Chondrocyte (in vitro differentiated cells): ENCODE measurements at regions not wholly inside any gene's neighbourhood (a gene's known extent, or its start where the extent isn't known, plus 50 kb on each side); places are given as distances from the start of the nearest gene placed in this dataset.

ENCODE experiments used
- DNase-seq: peaks from one replicate; pipeline ENCODE4 v3.0.0; 2021; ENCODE audit warnings: mixed read lengths, low spot score
- H3K27ac Mint-ChIP-seq: one replicate; pipeline ENCODE4 v1.8.0; 2021; ENCODE audit warnings: mild to moderate bottlenecking, moderate library complexity, mixed read lengths; ENCODE audit not compliant: unreplicated experiment
- H3K27me3 Mint-ChIP-seq: 2 replicates; pipeline ENCODE4 v1.8.0; 2021; ENCODE audit warnings: low read depth, mixed read lengths
- H3K36me3 Mint-ChIP-seq: 2 replicates; pipeline ENCODE4 v1.8.0; 2021; ENCODE audit warnings: low read depth, mixed read lengths
- H3K4me1 Mint-ChIP-seq: 2 replicates; pipeline ENCODE4 v1.8.0; 2021; ENCODE audit warnings: low read depth, mild to moderate bottlenecking, mixed read lengths
- H3K4me3 Mint-ChIP-seq: one replicate; pipeline ENCODE4 v1.8.0; 2021; ENCODE audit warnings: mild to moderate bottlenecking, moderate library complexity, mixed read lengths; ENCODE audit not compliant: unreplicated experiment
- H3K9me3 Mint-ChIP-seq: 2 replicates; pipeline ENCODE4 v1.8.0; 2021; ENCODE audit warnings: low read depth, mixed read lengths
- TF ChIP-seq, protein P1 (sequence below): fragments of 200-600 bp; sonication (generic); IDR thresholded peaks from 2 replicates; pipeline ENCODE4 v1.5.0; 2021; ENCODE audit warnings: antibody characterized with exemption, mild to moderate bottlenecking, moderate library complexity

DNA sequence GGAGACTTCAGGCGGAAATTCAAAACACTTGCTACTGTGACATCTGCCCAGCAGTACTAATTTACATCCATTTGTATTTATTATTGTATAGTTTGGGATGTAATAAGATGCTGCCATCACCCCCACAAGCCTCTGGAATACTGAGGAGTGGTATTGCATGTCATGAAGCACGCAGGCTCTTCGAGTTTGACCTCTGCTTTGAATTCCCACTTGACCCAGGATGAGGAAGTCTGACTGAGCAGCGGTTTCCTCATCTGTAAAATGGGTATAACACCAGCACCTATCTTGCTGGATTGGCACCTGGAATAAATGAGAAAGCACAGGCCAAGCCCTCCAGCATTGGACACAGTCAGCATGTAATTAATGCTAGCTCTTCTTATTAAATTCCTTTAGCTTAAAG lies 116.0 kb upstream of the DIO3 start:
- no peaks in the 10 kb centered on the region for H3K4me1 Mint-ChIP-seq
- H3K27ac Mint-ChIP-seq: no peak overlapping the region
- H3K4me3 Mint-ChIP-seq: no peak overlapping the region
- TF ChIP-seq, protein P1, sequence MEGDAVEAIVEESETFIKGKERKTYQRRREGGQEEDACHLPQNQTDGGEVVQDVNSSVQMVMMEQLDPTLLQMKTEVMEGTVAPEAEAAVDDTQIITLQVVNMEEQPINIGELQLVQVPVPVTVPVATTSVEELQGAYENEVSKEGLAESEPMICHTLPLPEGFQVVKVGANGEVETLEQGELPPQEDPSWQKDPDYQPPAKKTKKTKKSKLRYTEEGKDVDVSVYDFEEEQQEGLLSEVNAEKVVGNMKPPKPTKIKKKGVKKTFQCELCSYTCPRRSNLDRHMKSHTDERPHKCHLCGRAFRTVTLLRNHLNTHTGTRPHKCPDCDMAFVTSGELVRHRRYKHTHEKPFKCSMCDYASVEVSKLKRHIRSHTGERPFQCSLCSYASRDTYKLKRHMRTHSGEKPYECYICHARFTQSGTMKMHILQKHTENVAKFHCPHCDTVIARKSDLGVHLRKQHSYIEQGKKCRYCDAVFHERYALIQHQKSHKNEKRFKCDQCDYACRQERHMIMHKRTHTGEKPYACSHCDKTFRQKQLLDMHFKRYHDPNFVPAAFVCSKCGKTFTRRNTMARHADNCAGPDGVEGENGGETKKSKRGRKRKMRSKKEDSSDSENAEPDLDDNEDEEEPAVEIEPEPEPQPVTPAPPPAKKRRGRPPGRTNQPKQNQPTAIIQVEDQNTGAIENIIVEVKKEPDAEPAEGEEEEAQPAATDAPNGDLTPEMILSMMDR: no peak
- H3K9me3 Mint-ChIP-seq: no peaks in the 10 kb centered on the region
- H3K27me3 Mint-ChIP-seq: peaks cover 25% of the 10 kb centered on the region
- no peaks in the 10 kb centered on the region for H3K36me3 Mint-ChIP-seq
- DNase-seq: no peak

- TF ChIP-seq, protein P1: no peak
- Mint-ChIP-seq H3K36me3 (no peaks in the 10 kb centered on the region), H3K9me3 (no peaks in the 10 kb centered on the region), H3K27me3 (peaks cover 23% of the 10 kb centered on the region), H3K4me1 (no peaks in the 10 kb centered on the region), H3K4me3 (no peak overlapping the region), H3K27ac (no peak overlapping the region)
- DNase-seq: no peak
Measured at GRCh38 chr14:101446387-101446969, 114.8 kb upstream of the DIO3 start.

DNA sequence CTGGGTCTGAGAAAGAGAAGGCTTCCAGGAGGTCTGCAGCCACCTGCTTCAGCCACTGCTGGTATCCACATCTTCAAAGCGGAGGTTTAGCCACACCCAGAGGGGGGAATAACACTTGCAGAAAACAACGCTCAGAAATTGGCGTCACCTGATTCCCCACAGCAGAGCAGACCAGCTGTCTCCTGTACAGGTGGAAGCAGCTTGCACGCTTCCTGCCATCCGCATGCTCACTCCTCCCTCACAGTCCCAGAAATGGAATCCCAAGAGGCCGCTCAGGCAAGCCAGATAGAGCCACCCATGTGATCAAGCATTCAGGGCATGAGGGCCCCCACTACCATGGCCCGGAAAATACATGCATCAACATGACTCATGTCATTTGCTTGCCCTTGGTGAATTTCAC lies 112.2 kb upstream of the DIO3 start:
- DNase-seq: no peak
- H3K4me3 Mint-ChIP-seq: no peak overlapping the region
- no peaks in the 10 kb centered on the region for H3K9me3 Mint-ChIP-seq
- H3K4me1 Mint-ChIP-seq: no peaks in the 10 kb centered on the region
- peaks cover 38% of the 10 kb centered on the region for H3K27me3 Mint-ChIP-seq
- no peak overlapping the region for H3K27ac Mint-ChIP-seq
- TF ChIP-seq, protein P1: no peak
- no peaks in the 10 kb centered on the region for H3K36me3 Mint-ChIP-seq

DNA sequence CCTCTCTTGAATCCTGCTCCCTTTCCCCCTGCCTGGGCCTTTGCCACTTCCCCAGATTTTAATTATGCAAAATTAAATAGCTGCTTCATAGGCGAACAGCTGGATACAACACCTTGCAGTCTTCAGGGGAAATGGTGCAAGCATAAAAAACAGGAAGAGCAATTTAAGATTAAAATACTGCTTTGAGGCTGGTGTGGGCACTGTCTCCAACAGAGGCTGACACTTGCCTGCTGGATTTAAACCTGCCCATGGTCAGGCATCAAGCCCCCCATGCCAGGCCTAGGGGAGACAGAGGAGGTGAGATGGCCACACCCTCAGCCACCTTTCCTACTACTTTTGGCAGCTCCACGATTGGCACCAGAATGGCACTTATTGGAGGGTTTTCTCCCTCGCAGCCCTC lies 110.1 kb upstream of the DIO3 start:
- TF ChIP-seq, protein P1: no peak
- Mint-ChIP-seq H3K4me1 (no peaks in the 10 kb centered on the region), H3K4me3 (no peak overlapping the region), H3K27ac (no peak overlapping the region), H3K36me3 (no peaks in the 10 kb centered on the region), H3K9me3 (no peaks in the 10 kb centered on the region), H3K27me3 (peaks cover 52% of the 10 kb centered on the region)
- no peak for DNase-seq

DNA sequence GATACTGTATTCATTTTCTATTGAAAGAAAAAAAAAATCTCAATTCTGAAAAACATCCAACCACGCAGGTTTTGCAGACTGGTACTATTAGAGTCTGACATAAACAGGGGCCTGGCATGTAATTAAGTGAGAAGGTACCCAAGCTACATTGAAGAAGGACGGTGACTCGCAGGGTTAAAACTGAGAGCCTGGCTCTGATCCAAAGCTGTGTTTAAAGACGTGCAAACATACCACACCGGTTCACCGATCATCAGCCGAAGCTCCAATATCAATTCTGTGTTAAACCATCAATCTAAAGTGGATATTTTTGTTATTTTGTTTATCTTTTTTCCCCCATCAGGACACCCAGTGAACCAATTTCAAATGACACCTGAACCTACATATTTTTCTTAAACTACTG lies 108.1 kb upstream of the DIO3 start:
- no peaks in the 10 kb centered on the region for H3K36me3 Mint-ChIP-seq
- H3K4me3 Mint-ChIP-seq: no peak overlapping the region
- peaks cover 4% of the 10 kb centered on the region for H3K4me1 Mint-ChIP-seq
- TF ChIP-seq, protein P1: no peak
- DNase-seq: no peak
- no peak overlapping the region for H3K27ac Mint-ChIP-seq
- no peaks in the 10 kb centered on the region for H3K9me3 Mint-ChIP-seq
- H3K27me3 Mint-ChIP-seq: peaks cover 56% of the 10 kb centered on the region
